Breast epithelium (tissue), 3 donors: ENCODE measurements at regions not wholly inside any gene's neighbourhood (a gene's known extent, or its start where the extent isn't known, plus 50 kb on each side); places are given as distances from the start of the nearest gene placed in this dataset.

ENCODE experiments used
- CTCF ChIP-seq, 3 donors: fragments of 450-650 bp; IDR thresholded peaks; one replicate each; pipeline ENCODE4 v1.5.1; 2016 to 2017; ENCODE audit warnings: antibody characterized with exemption in 3 of 3, mild to moderate bottlenecking in 3 of 3, moderate library complexity in 3 of 3
- POLR2A ChIP-seq: fragments of 450-650 bp; IDR thresholded peaks from one replicate; pipeline ENCODE4 v1.6.1; 2016; ENCODE audit warnings: antibody characterized with exemption, mild to moderate bottlenecking, moderate library complexity
- POLR2AphosphoS5 ChIP-seq, 3 donors: sonication (generic); formaldehyde crosslinking; IDR thresholded peaks; one replicate each; pipeline ENCODE4 v1.6.1; 2017; ENCODE audit warnings: antibody characterized with exemption in 3 of 3

GRCh38 chr5:24215114-24215513, 429.7 kb downstream of the CDH10 start:
- TF ChIP-seq POLR2A (no peak), POLR2AphosphoS5 (IDR thresholded peaks at IDR 0.05) (no peak), CTCF (IDR thresholded peaks at IDR 0.05) (no peak)
